Stimulated activated CD4-positive, alpha-beta T cell treated with anti-CD3 and anti-CD28 coated beads, Interleukin-15, amount 100 ng/mL, for 24 hours (primary cell): ENCODE measurements at regions not wholly inside any gene's neighbourhood (a gene's known extent, or its start where the extent isn't known, plus 50 kb on each side); places are given as distances from the start of the nearest gene placed in this dataset.

Source experiments
- DNase-seq: peaks from one replicate; pipeline ENCODE4 v3.0.0-alpha.2; 2020

GRCh38 chr6:138550346-138550767 lies 51.1 kb upstream of the NHSL1 start:
- no peak for DNase-seq

- DNase-seq, result no peak
These were observed 54.9 kb upstream of the NHSL1 start for GRCh38 chr6:138554146-138554545.

GRCh38 chr6:138555421-138555988 lies 56.2 kb upstream of the NHSL1 start:
- DNase-seq, result no peak

GRCh38 chr6:138557147-138557546 lies 57.9 kb upstream of the NHSL1 start:
- DNase-seq, result no peak

GRCh38 chr6:138559143-138559542 lies 59.8 kb upstream of the NHSL1 start:
- no peak for DNase-seq

- DNase-seq, result no peak
These were observed 61.0 kb upstream of the NHSL1 start for GRCh38 chr6:138560130-138560860.

GRCh38 chr6:138562691-138563090 lies 63.4 kb upstream of the NHSL1 start:
- DNase-seq, result no peak

GRCh38 chr6:138563231-138563630 lies 63.9 kb upstream of the NHSL1 start:
- no peak for DNase-seq

- DNase-seq, result no peak
These were observed 64.4 kb upstream of the NHSL1 start for GRCh38 chr6:138563650-138564049.

GRCh38 chr6:138564170-138564721 lies 65.0 kb upstream of the NHSL1 start:
- no peak for DNase-seq

GRCh38 chr6:138567052-138567451 lies 67.8 kb upstream of the NHSL1 start:
- DNase-seq, result no peak

GRCh38 chr6:138568997-138569396 lies 69.7 kb upstream of the NHSL1 start:
- DNase-seq, result no peak

- no peak for DNase-seq
These were observed 70.3 kb upstream of the NHSL1 start for GRCh38 chr6:138569554-138569953.

- DNase-seq, result no peak
These were observed 70.9 kb upstream of the NHSL1 start for GRCh38 chr6:138569970-138570724.

GRCh38 chr6:138570725-138571029 lies 71.4 kb upstream of the NHSL1 start:
- no peak for DNase-seq

GRCh38 chr6:138571181-138571580 lies 71.9 kb upstream of the NHSL1 start:
- DNase-seq, result no peak

GRCh38 chr6:138571585-138572166 lies 72.4 kb upstream of the NHSL1 start:
- no peak for DNase-seq

- peak; percentile 25 for DNase-seq
These were observed 73.0 kb upstream of the NHSL1 start for GRCh38 chr6:138572167-138572875.

GRCh38 chr6:138572885-138573284 lies 73.6 kb upstream of the NHSL1 start:
- DNase-seq, result no peak

GRCh38 chr6:138575257-138575656 lies 76.0 kb upstream of the NHSL1 start:
- DNase-seq, result no peak

- DNase-seq, result no peak
These were observed 77.0 kb upstream of the NHSL1 start for GRCh38 chr6:138576313-138576712.

- no peak for DNase-seq
These were observed 78.0 kb upstream of the NHSL1 start for GRCh38 chr6:138577151-138577915.
